K562 (cell line): ENCODE measurements at regions not wholly inside any gene's neighbourhood (a gene's known extent, or its start where the extent isn't known, plus 50 kb on each side); places are given as distances from the start of the nearest gene placed in this dataset.
A peak's percentile ranks its signal among the peaks of the same experiment; 100 is the strongest.

Source experiments
- BRD9 ChIP-seq: fragments of 450-650 bp; IDR thresholded peaks from 2 replicates; pipeline ENCODE4 v1.6.1; 2018; ENCODE audit warnings: low read depth; ENCODE audit not compliant: partially characterized antibody
- C11orf30 ChIP-seq: fragments of 450-650 bp; IDR thresholded peaks from 2 replicates; pipeline ENCODE4 v1.6.1; 2016; ENCODE audit warnings: low read depth, mild to moderate bottlenecking
- CAMTA2 ChIP-seq: fragments of 250-450 bp; sonication (Bioruptor Pico); conservative IDR thresholded peaks from 2 replicates; pipeline ENCODE4 v1.5.1; 2022
- CBX1 ChIP-seq: sonication (generic); IDR thresholded peaks from 2 replicates; pipeline ENCODE4 v1.6.1; 2016; ENCODE audit warnings: antibody characterized with exemption, low read depth, mild to moderate bottlenecking
- CCNT2 ChIP-seq: IDR thresholded peaks from 2 replicates; pipeline ENCODE4 v1.6.1; 2011; ENCODE audit warnings: borderline replicate concordance, low read depth, mild to moderate bottlenecking, moderate library complexity, mixed read lengths, low read length; ENCODE audit not compliant: insufficient read length; ENCODE audit errors: extremely low read depth
- CEBPG ChIP-seq, 3 experiments: fragments of 200-800 bp in 1 of 3; sonication (Bioruptor generic) in 1 of 3; sonication (generic) in 1 of 3; formaldehyde crosslinking in 1 of 3; IDR thresholded peaks in 2 of 3; conservative IDR thresholded peaks in 1 of 3; 2 replicates each; pipeline versions ENCODE4 v1.6.1 to v1.8.0; 2016 to 2022; ENCODE audit warnings: missing compliant biosample characterization in 2 of 3, missing genetic modification characterization in 2 of 3, mild to moderate bottlenecking in 1 of 3, missing genetic modification reagents in 1 of 3
- CTBP1 ChIP-seq: fragments of 450-650 bp; IDR thresholded peaks from 2 replicates; pipeline ENCODE4 v1.6.1; 2016; ENCODE audit warnings: borderline replicate concordance
- DPF2 ChIP-seq: fragments of 450-650 bp; IDR thresholded peaks from 2 replicates; pipeline ENCODE4 v1.6.1; 2016
- EWSR1 ChIP-seq: fragments of 450-650 bp; IDR thresholded peaks from 2 replicates; pipeline ENCODE4 v1.6.1; 2018; ENCODE audit warnings: borderline replicate concordance, mild to moderate bottlenecking, low read depth, moderate library complexity; ENCODE audit not compliant: partially characterized antibody
- EZH2 ChIP-seq: IDR thresholded peaks from 2 replicates; pipeline ENCODE4 v1.6.1; 2012; ENCODE audit warnings: low read depth, mild to moderate bottlenecking, inconsistent platforms, low read length, borderline replicate concordance
- FOXA3 ChIP-seq, 2 experiments: fragments of 450-650 bp in 1 of 2; sonication (generic) in 1 of 2; formaldehyde crosslinking; IDR thresholded peaks in 1 of 2; conservative IDR thresholded peaks in 1 of 2; 2 replicates each; pipeline versions ENCODE4 v1.4.0 to v1.8.0; 2020 to 2022; ENCODE audit warnings: mild to moderate bottlenecking in 2 of 2, missing genetic modification reagents in 1 of 2
- GATAD2A ChIP-seq: fragments of 450-650 bp; IDR thresholded peaks from 2 replicates; pipeline ENCODE4 v1.6.1; 2017
- GTF2A2 ChIP-seq: IDR thresholded peaks from 2 replicates; pipeline ENCODE4 v1.6.1; 2016; ENCODE audit warnings: mild to moderate bottlenecking, missing genetic modification characterization, missing compliant biosample characterization
- HES1 ChIP-seq: fragments of 450-650 bp; IDR thresholded peaks from 2 replicates; pipeline ENCODE4 v1.6.1; 2016; ENCODE audit warnings: low read depth, mild to moderate bottlenecking, moderate library complexity
- KLF6 ChIP-seq: fragments of 250-450 bp; sonication (Bioruptor Pico); IDR thresholded peaks from 2 replicates; pipeline ENCODE4 v1.4.0; 2020; ENCODE audit warnings: mild to moderate bottlenecking, moderate library complexity, borderline replicate concordance
- NCOR1 ChIP-seq: fragments of 450-650 bp; IDR thresholded peaks from 2 replicates; pipeline ENCODE4 v1.6.1; 2016; ENCODE audit warnings: mild to moderate bottlenecking, moderate library complexity
- TCF3 ChIP-seq: sonication (generic); formaldehyde crosslinking; IDR thresholded peaks from 2 replicates; pipeline ENCODE4 v1.4.0; 2020; ENCODE audit warnings: mild to moderate bottlenecking, missing genetic modification reagents
- XRCC3 ChIP-seq: fragments of 450-650 bp; IDR thresholded peaks from 2 replicates; pipeline ENCODE4 v1.6.1; 2017; ENCODE audit warnings: mild to moderate bottlenecking, moderate library complexity
- XRCC4 ChIP-seq: IDR thresholded peaks from one replicate; pipeline ENCODE4 v1.6.1; 2011; ENCODE audit not compliant: insufficient read depth, insufficient read length; ENCODE audit errors: extremely low read depth
- ZBTB1 ChIP-seq: sonication (generic); formaldehyde crosslinking; IDR thresholded peaks from 2 replicates; pipeline ENCODE4 v1.8.1; 2023; ENCODE audit warnings: missing genetic modification reagents, low read depth, mild to moderate bottlenecking, borderline replicate concordance
- ZC3H4 ChIP-seq: sonication (generic); formaldehyde crosslinking; IDR thresholded peaks from 2 replicates; pipeline ENCODE4 v1.9.0; 2021; ENCODE audit warnings: missing genetic modification reagents, borderline replicate concordance
- ZFP30 ChIP-seq: fragments of 250-450 bp; sonication (Bioruptor Pico); IDR thresholded peaks from 2 replicates; pipeline ENCODE4 v1.8.0; 2022; ENCODE audit warnings: moderate library complexity, mild to moderate bottlenecking, inconsistent platforms, borderline replicate concordance
- ZFP91 ChIP-seq: sonication (generic); formaldehyde crosslinking; IDR thresholded peaks from 2 replicates; pipeline ENCODE4 v1.8.0; 2022; ENCODE audit warnings: mild to moderate bottlenecking, missing genetic modification reagents
- ZNF197 ChIP-seq: fragments of 200-800 bp; sonication (Bioruptor generic); IDR thresholded peaks from 2 replicates; pipeline ENCODE4 v1.6.1; 2016; ENCODE audit warnings: low read depth, missing genetic modification characterization, missing compliant biosample characterization
- ZNF282 ChIP-seq: sonication (generic); formaldehyde crosslinking; IDR thresholded peaks from 2 replicates; pipeline ENCODE4 v1.8.1; 2023; ENCODE audit warnings: missing genetic modification reagents
- TF ChIP-seq, protein P1 (sequence below), 2 experiments: fragments of 450-650 bp in 1 of 2; sonication (generic) in 1 of 2; formaldehyde crosslinking in 1 of 2; IDR thresholded peaks in 1 of 2; conservative IDR thresholded peaks in 1 of 2; 2 replicates each; pipeline versions ENCODE4 v1.6.1 to v1.8.1; 2016 to 2023; ENCODE audit warnings: mild to moderate bottlenecking in 2 of 2, moderate library complexity in 2 of 2, inconsistent platforms in 1 of 2, missing genetic modification reagents in 1 of 2

GRCh38 chr11:86182976-86183584, 61.5 kb upstream of the EED start (continued):
- TF ChIP-seq KLF6 (peak; percentile 65), XRCC3 (no peak), CTBP1 (peak; percentile 92), BRD9 (peak; percentile 67), XRCC4 (no peak), HES1 (0 out of 2 replicates have a peak, but pooled peaks have one; percentile 15), TCF3 (peak; percentile 34), ZNF197 (no peak), C11orf30 (peak; percentile 96), CAMTA2 (CRISPR knock-in tag) (no peak), GTF2A2 (tag) (no peak), ZNF282 (CRISPR knock-in tag) (no peak), EWSR1 (no peak), CBX1 (no peak), NCOR1 (peak; percentile 62), CCNT2 (no peak), ZBTB1 (CRISPR knock-in tag) (no peak), ZC3H4 (CRISPR knock-in tag) (no peak), ZFP91 (no peak), CEBPG (CRISPR knock-in tag; IDR thresholded peaks at IDR 0.05) (no peak), CEBPG (tag; conservative IDR thresholded peaks at IDR 0.05 in 1 of 2, IDR thresholded peaks at IDR 0.05 in 1 of 2) (no peak), EZH2 (no peak), DPF2 (peak; percentile 89), ZFP30 (no peak), GATAD2A (peak; percentile 92), FOXA3 (CRISPR knock-in tag; conservative IDR thresholded peaks at IDR 0.05 in 1 of 2, IDR thresholded peaks at IDR 0.05 in 1 of 2) (no peak; a peak in 1 of 4 replicates)
- TF ChIP-seq, protein P1, sequence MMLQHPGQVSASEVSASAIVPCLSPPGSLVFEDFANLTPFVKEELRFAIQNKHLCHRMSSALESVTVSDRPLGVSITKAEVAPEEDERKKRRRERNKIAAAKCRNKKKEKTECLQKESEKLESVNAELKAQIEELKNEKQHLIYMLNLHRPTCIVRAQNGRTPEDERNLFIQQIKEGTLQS (IDR thresholded peaks at IDR 0.05): peak; percentile 84; the same call in 1 of the 2 replicates
- TF ChIP-seq, protein P1 (CRISPR knock-in tag; conservative IDR thresholded peaks at IDR 0.05): no peak
